ENCODE measurements at regions not wholly inside any gene's neighbourhood (a gene's known extent, or its start where the extent isn't known, plus 50 kb on each side); places are given as distances from the start of the nearest gene placed in this dataset.

- DNase-seq (ENCODE audit: low read depth in 2 of 3, low spot score in 2 of 3): no peak
Measured at GRCh38 chr15:47414207-47414606, 303.1 kb upstream of the SEMA6D start.

- DNase-seq (ENCODE audit: low read depth in 2 of 3, low spot score in 2 of 3): no peak
Measured at GRCh38 chr15:47415539-47415971, 301.8 kb upstream of the SEMA6D start.

- DNase-seq (ENCODE audit: low read depth in 2 of 3, low spot score in 2 of 3): no peak
Measured at GRCh38 chr15:47422881-47423665, 294.2 kb upstream of the SEMA6D start.

GRCh38 chr15:47427463-47427862 lies 289.8 kb upstream of the SEMA6D start:
- no peak for DNase-seq (ENCODE audit: low read depth in 2 of 3, low spot score in 2 of 3)

GRCh38 chr15:47429376-47429775 lies 287.9 kb upstream of the SEMA6D start:
- DNase-seq (ENCODE audit: low read depth in 2 of 3, low spot score in 2 of 3): no peak

GRCh38 chr15:47431501-47431900 lies 285.8 kb upstream of the SEMA6D start:
- no peak for DNase-seq (ENCODE audit: low read depth in 2 of 3, low spot score in 2 of 3)

GRCh38 chr15:47432826-47433225 lies 284.5 kb upstream of the SEMA6D start:
- DNase-seq (ENCODE audit: low read depth in 2 of 3, low spot score in 2 of 3): no peak

- DNase-seq (ENCODE audit: low read depth in 2 of 3, low spot score in 2 of 3): no peak
Measured at GRCh38 chr15:47434596-47434995, 282.7 kb upstream of the SEMA6D start.

- no peak for DNase-seq (ENCODE audit: low read depth in 2 of 3, low spot score in 2 of 3)
Measured at GRCh38 chr15:47437491-47437890, 279.8 kb upstream of the SEMA6D start.

GRCh38 chr15:47439146-47440111 lies 277.9 kb upstream of the SEMA6D start:
- DNase-seq (ENCODE audit: low read depth in 2 of 3, low spot score in 2 of 3): no peak

- no peak for DNase-seq (ENCODE audit: low read depth in 2 of 3, low spot score in 2 of 3)
Measured at GRCh38 chr15:47442371-47442770, 274.9 kb upstream of the SEMA6D start.

- DNase-seq (ENCODE audit: low read depth in 2 of 3, low spot score in 2 of 3): no peak
Measured at GRCh38 chr15:47443839-47444238, 273.5 kb upstream of the SEMA6D start.

- DNase-seq (ENCODE audit: low read depth in 2 of 3, low spot score in 2 of 3): no peak
Measured at GRCh38 chr15:47445723-47446392, 271.4 kb upstream of the SEMA6D start.

GRCh38 chr15:47460795-47461573 lies 256.3 kb upstream of the SEMA6D start:
- DNase-seq (ENCODE audit: low read depth in 2 of 3, low spot score in 2 of 3): no peak

GRCh38 chr15:47461652-47462141 lies 255.6 kb upstream of the SEMA6D start:
- no peak for DNase-seq (ENCODE audit: low read depth in 2 of 3, low spot score in 2 of 3)

GRCh38 chr15:47466357-47466756 lies 250.9 kb upstream of the SEMA6D start:
- DNase-seq (ENCODE audit: low read depth in 2 of 3, low spot score in 2 of 3): no peak

GRCh38 chr15:47470983-47471382 lies 246.3 kb upstream of the SEMA6D start:
- DNase-seq (ENCODE audit: low read depth in 2 of 3, low spot score in 2 of 3): no peak

- DNase-seq (ENCODE audit: low read depth in 2 of 3, low spot score in 2 of 3): no peak
Measured at GRCh38 chr15:47473106-47473725, 244.1 kb upstream of the SEMA6D start.

GRCh38 chr15:47473832-47474231 lies 243.5 kb upstream of the SEMA6D start:
- DNase-seq (ENCODE audit: low read depth in 2 of 3, low spot score in 2 of 3): no peak

GRCh38 chr15:47475336-47475735 lies 242.0 kb upstream of the SEMA6D start:
- no peak for DNase-seq (ENCODE audit: low read depth in 2 of 3, low spot score in 2 of 3)
